Transverse colon (tissue), 4 donors: ENCODE measurements at regions not wholly inside any gene's neighbourhood (a gene's known extent, or its start where the extent isn't known, plus 50 kb on each side); places are given as distances from the start of the nearest gene placed in this dataset.

Experiments
- DNase-seq: peaks from one replicate; pipeline ENCODE4 v3.0.0-alpha.2; 2019
- H3K27ac ChIP-seq, 4 donors: fragments of 200-600 bp; sonication (generic); 2 replicates each; pipeline ENCODE4 v1.5.1; 2016 to 2018; ENCODE audit warnings: inconsistent platforms in 4 of 4
- H3K27me3 ChIP-seq: fragments of 200-600 bp; sonication (generic); 2 replicates; pipeline ENCODE4 v1.5.1; 2017; ENCODE audit warnings: inconsistent platforms
- H3K36me3 ChIP-seq, 4 donors: fragments of 200-600 bp; sonication (generic); 2 replicates each; pipeline ENCODE4 v1.5.1; 2017 to 2019; ENCODE audit warnings: inconsistent platforms in 4 of 4
- H3K4me1 ChIP-seq, 4 donors: fragments of 200-600 bp; sonication (generic); 2 replicates each; pipeline ENCODE4 v1.5.1; 2017 to 2020; ENCODE audit warnings: inconsistent platforms in 4 of 4
- H3K4me3 ChIP-seq, 4 donors: fragments of 200-600 bp; sonication (generic); 1 replicate in 1 of 4; 2 replicates in 3 of 4; pipeline versions ENCODE4 v1.5.1 to v1.6.1; 2017 to 2019; ENCODE audit warnings: inconsistent platforms in 4 of 4
- H3K9me3 ChIP-seq, 2 donors: fragments of 200-600 bp; sonication (generic); 2 replicates each; pipeline ENCODE4 v1.5.1; 2017 to 2019; ENCODE audit warnings: inconsistent platforms in 2 of 2
- EP300 ChIP-seq: sonication (generic); formaldehyde crosslinking; IDR thresholded peaks from one replicate; pipeline ENCODE4 v1.6.1; 2017; ENCODE audit warnings: antibody characterized with exemption, low read depth
- POLR2A ChIP-seq: fragments of 450-650 bp; IDR thresholded peaks from one replicate; pipeline ENCODE4 v1.6.1; 2016; ENCODE audit warnings: antibody characterized with exemption, mild to moderate bottlenecking, moderate library complexity
- POLR2AphosphoS5 ChIP-seq, 3 donors: sonication (generic); formaldehyde crosslinking; IDR thresholded peaks; one replicate each; pipeline ENCODE4 v1.6.1; 2016; ENCODE audit warnings: antibody characterized with exemption in 3 of 3
- WGBS, 2 donors: methylation state at CpG; one replicate each; pipeline ENCODE4 v1.1.5; 2018; ENCODE audit warnings: low coverage in 1 of 2; 5-methylcytosine and 5-hydroxymethylcytosine counted together
- in situ Hi-C, 4 donors: fragments of 200-750 bp; cut with MboI; loops; one replicate each; pipeline versions ENCODE4 v1.15.0 to v1.15.1; 2017; ENCODE audit warnings: low sequenced_read_pairs in 3 of 4, low pct_ligation_motif_present in 1 of 4, low pct_unique_long_range_greater_than_20kb in 1 of 4
- intact Hi-C: fragments of 100-400 bp; cut with DNase I; formaldehyde crosslinking; loops from one replicate; pipeline ENCODE4 v1.15.1; 2023; ENCODE audit warnings: low total_unique reads
- TF ChIP-seq, protein P1 (sequence below), 5 experiments: fragments of 200-600 bp in 3 of 5; fragments of 450-650 bp in 2 of 5; sonication (generic) in 3 of 5; IDR thresholded peaks; 1 replicate in 2 of 5; 2 replicates in 3 of 5; pipeline ENCODE4 v1.5.1; 2016 to 2017; ENCODE audit warnings: antibody characterized with exemption in 5 of 5, inconsistent platforms in 3 of 5, mild to moderate bottlenecking in 2 of 5, moderate library complexity in 1 of 5

DNA sequence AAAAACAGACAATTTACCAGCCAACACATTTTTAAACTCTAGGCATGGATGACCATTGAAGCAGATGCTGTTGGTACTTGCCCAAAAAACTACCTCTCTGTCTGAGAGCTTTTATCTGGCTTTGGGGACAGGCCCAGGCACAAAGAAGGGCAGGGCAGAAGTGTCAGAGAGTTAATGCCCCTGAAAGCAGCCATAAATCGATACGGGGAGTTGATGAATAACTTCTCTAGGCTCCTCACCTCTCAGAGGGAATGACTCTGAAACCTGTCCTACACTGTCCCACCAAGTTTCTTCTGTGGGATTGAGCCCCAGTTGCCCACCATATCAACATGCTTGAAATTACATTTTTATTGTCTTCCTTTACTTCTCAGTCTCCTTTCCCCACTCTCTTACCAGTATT is 113.0 kb upstream of the DAAM1 start:
- Histone ChIP-seq H3K4me3 (no peak overlapping the region), H3K9me3 (no peaks in the 10 kb centered on the region), H3K36me3 (no peaks in the 10 kb centered on the region), H3K27me3 (no peaks in the 10 kb centered on the region), H3K27ac (no peak overlapping the region), H3K4me1 (no peaks in the 10 kb centered on the region)
- TF ChIP-seq, protein P1, sequence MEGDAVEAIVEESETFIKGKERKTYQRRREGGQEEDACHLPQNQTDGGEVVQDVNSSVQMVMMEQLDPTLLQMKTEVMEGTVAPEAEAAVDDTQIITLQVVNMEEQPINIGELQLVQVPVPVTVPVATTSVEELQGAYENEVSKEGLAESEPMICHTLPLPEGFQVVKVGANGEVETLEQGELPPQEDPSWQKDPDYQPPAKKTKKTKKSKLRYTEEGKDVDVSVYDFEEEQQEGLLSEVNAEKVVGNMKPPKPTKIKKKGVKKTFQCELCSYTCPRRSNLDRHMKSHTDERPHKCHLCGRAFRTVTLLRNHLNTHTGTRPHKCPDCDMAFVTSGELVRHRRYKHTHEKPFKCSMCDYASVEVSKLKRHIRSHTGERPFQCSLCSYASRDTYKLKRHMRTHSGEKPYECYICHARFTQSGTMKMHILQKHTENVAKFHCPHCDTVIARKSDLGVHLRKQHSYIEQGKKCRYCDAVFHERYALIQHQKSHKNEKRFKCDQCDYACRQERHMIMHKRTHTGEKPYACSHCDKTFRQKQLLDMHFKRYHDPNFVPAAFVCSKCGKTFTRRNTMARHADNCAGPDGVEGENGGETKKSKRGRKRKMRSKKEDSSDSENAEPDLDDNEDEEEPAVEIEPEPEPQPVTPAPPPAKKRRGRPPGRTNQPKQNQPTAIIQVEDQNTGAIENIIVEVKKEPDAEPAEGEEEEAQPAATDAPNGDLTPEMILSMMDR (IDR thresholded peaks at IDR 0.05), result no peak
- TF ChIP-seq POLR2A, result no peak
- TF ChIP-seq EP300, result no peak
- no peak for TF ChIP-seq POLR2AphosphoS5 (IDR thresholded peaks at IDR 0.05)
- no peak for DNase-seq
- in situ Hi-C loops (no loop called here), intact Hi-C loops (no loop called here)
- 50 to 65% methylated on average over 2 of the region's 2 CpGs for WGBS, 2 donors

DNA sequence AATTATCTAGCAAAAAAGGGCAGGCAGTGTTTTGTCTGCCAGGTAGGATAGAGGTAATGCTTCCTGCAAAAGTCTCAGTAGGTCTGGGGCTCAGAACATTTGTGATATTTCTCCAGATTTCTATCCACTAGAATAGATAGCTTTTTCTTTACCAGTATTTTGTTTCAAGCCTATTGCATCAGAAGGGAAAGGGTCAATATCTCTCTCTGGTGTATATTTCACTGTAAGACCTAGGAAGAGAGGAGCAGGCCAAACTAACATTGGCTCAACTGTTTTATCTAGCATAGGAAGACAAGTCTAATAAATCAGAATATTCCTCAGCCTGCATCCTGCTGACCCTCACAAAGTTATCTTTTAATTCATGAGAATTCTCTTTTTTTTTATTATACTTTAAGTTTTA is 106.7 kb upstream of the DAAM1 start:
- Histone ChIP-seq H3K4me1 (no peaks in the 10 kb centered on the region), H3K27me3 (no peaks in the 10 kb centered on the region), H3K27ac (no peak overlapping the region), H3K4me3 (no peak overlapping the region), H3K9me3 (no peaks in the 10 kb centered on the region), H3K36me3 (no peaks in the 10 kb centered on the region)
- DNase-seq, result no peak
- in situ Hi-C loops (no loop called here), intact Hi-C loops (no loop called here)
- no peak for TF ChIP-seq POLR2A
- TF ChIP-seq, protein P1 (IDR thresholded peaks at IDR 0.05), result no peak
- no peak for TF ChIP-seq POLR2AphosphoS5 (IDR thresholded peaks at IDR 0.05)
- no peak for TF ChIP-seq EP300

DNA sequence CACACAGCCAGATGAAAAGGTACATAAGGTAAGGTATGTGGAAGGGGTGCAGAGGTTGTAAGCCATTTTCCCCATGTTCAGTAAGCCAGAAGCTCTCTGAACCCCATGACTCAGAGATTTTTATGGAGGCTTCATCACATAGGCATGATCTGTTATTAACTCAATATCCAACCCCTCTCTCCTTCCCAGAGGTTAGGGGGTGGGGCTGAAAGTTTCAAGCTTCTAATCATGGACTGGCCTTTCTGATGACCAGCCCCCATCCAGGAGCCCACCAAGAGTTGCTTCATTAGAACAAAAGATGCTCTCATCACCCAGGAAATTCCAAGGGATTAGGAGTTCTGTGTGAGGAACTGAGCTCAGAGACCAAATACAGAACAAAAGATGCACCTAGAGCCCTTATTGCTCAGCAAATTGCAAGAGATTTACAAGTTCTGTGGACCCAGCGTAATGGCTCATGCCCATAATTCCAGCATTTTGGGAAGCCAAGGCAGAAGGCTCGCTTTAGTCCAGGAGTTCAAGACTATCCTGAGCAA is 103.2 kb upstream of the DAAM1 start:
- H3K9me3 ChIP-seq, result no peaks in the 10 kb centered on the region
- in situ Hi-C loops (no loop called here), intact Hi-C loops (no loop called here)
- H3K4me1 ChIP-seq, result no peaks in the 10 kb centered on the region
- H3K4me3 ChIP-seq, result no peak overlapping the region
- DNase-seq, result no peak
- no peak overlapping the region for H3K27ac ChIP-seq
- no peaks in the 10 kb centered on the region for H3K36me3 ChIP-seq
- WGBS, 2 donors, result 67 to 93% methylated on average over 1 to 2 of the region's 2 CpGs
- TF ChIP-seq EP300, result no peak
- TF ChIP-seq POLR2AphosphoS5 (IDR thresholded peaks at IDR 0.05), result no peak
- TF ChIP-seq POLR2A, result no peak
- TF ChIP-seq, protein P1 (IDR thresholded peaks at IDR 0.05), result no peak
- H3K27me3 ChIP-seq, result no peaks in the 10 kb centered on the region

DNA sequence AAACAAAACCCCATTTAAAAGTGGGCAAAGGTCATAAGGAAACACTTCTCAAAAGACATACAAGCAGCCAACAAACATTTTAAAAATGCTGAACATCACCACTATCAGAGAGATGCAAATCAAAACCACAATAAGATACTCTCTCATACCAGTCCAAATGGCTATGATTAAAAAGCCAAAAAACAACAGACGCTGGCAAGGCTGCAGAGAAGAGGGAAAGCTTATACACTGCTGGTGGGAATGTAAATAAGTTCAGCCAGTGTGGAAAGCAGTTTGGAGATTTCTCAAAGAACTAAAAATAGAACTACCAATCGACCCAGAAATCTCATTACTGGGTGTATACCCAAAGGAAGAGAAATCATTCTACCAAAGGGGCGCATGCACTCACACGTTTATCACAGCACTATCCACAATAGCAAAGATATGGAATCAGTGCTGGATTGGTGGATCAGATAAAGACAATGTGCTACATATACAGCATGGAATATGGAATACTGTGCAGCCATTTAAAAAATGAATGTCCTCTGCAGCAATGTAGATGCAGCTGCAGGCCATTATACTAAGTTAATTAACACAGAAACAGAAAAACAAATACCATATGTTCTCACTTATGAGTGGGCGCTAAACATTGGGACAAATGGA is 102.1 kb upstream of the DAAM1 start:
- intact Hi-C loops, result no loop called here
- WGBS, 2 donors, result 54 to 60% methylated on average over 5 of the region's 5 CpGs
- in situ Hi-C loops, result no loop called here

More for the DNA sequence above, 102.1 kb upstream of the DAAM1 start:
- Histone ChIP-seq H3K36me3 (no peaks in the 10 kb centered on the region), H3K4me3 (no peak overlapping the region), H3K27ac (no peak overlapping the region), H3K9me3 (no peaks in the 10 kb centered on the region), H3K4me1 (no peaks in the 10 kb centered on the region), H3K27me3 (no peaks in the 10 kb centered on the region)
- DNase-seq, result no peak
- TF ChIP-seq EP300 (no peak), POLR2AphosphoS5 (IDR thresholded peaks at IDR 0.05) (no peak), POLR2A (no peak)
- TF ChIP-seq, protein P1 (IDR thresholded peaks at IDR 0.05), result no peak
